Glutamatergic neuron (in vitro differentiated cells): ENCODE measurements at regions not wholly inside any gene's neighbourhood (a gene's known extent, or its start where the extent isn't known, plus 50 kb on each side); places are given as distances from the start of the nearest gene placed in this dataset.

Experiments used
- DNase-seq: peaks from one replicate; pipeline ENCODE4 v3.0.0; 2022
- H3K27ac Mint-ChIP-seq: one replicate; pipeline ENCODE4 v1.8.0; 2020; ENCODE audit warnings: mild to moderate bottlenecking, mixed read lengths, inconsistent platforms; ENCODE audit not compliant: unreplicated experiment
- H3K27me3 Mint-ChIP-seq: one replicate; pipeline ENCODE4 v1.8.0; 2020; ENCODE audit warnings: mild to moderate bottlenecking, moderate library complexity, mixed read lengths, inconsistent platforms; ENCODE audit not compliant: unreplicated experiment
- H3K36me3 Mint-ChIP-seq: one replicate; pipeline ENCODE4 v1.8.0; 2020; ENCODE audit warnings: mild to moderate bottlenecking, mixed read lengths, inconsistent platforms; ENCODE audit not compliant: unreplicated experiment
- H3K4me1 Mint-ChIP-seq: one replicate; pipeline ENCODE4 v1.8.0; 2020; ENCODE audit warnings: mild to moderate bottlenecking, low read depth, mixed read lengths, inconsistent platforms; ENCODE audit not compliant: unreplicated experiment
- H3K4me3 Mint-ChIP-seq: one replicate; pipeline ENCODE4 v1.8.0; 2020; ENCODE audit warnings: mild to moderate bottlenecking, mixed read lengths, inconsistent platforms; ENCODE audit not compliant: unreplicated experiment
- H3K9me3 Mint-ChIP-seq: one replicate; pipeline ENCODE4 v1.8.0; 2020; ENCODE audit warnings: mild to moderate bottlenecking, moderate library complexity, mixed read lengths, inconsistent platforms; ENCODE audit not compliant: unreplicated experiment
- CTCF ChIP-seq: fragments of 200-600 bp; sonication (generic); IDR thresholded peaks from one replicate; pipeline ENCODE4 v1.5.0; 2021; ENCODE audit not compliant: partially characterized antibody, unreplicated experiment

GRCh38 chr1:82555501-82555900 is 754.8 kb downstream of the ADGRL2 start:
- H3K4me3 Mint-ChIP-seq: no peak overlapping the region
- H3K4me1 Mint-ChIP-seq: no peaks in the 10 kb centered on the region
- DNase-seq: no peak
- H3K36me3 Mint-ChIP-seq: no peaks in the 10 kb centered on the region
- H3K27me3 Mint-ChIP-seq: no peaks in the 10 kb centered on the region
- no peak overlapping the region for H3K27ac Mint-ChIP-seq
- TF ChIP-seq CTCF: no peak
- H3K9me3 Mint-ChIP-seq: no peaks in the 10 kb centered on the region

- Mint-ChIP-seq H3K36me3 (no peaks in the 10 kb centered on the region), H3K9me3 (no peaks in the 10 kb centered on the region), H3K4me1 (no peaks in the 10 kb centered on the region), H3K27me3 (no peaks in the 10 kb centered on the region), H3K27ac (no peak overlapping the region), H3K4me3 (no peak overlapping the region)
- TF ChIP-seq CTCF: no peak
- no peak for DNase-seq
Measured at GRCh38 chr1:82549841-82550240, 749.1 kb downstream of the ADGRL2 start.

DNA sequence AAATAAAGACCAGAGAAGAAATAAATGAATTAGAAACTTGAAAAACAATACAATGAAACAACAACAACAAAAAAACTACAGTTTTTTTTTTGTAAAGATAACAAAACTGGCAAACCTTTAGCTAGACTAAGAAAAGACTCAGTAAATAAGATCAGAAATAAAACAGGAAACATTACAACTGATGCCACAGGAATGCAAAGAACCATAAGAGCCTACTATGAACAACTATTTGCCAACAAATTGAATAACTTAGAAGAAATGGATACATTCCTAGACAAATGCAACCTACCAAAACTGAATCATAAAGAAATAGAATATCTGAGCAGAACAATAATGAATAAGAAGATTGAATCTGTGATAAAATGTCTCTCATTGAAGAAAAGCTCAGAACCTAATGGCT is 742.0 kb downstream of the ADGRL2 start:
- TF ChIP-seq CTCF: no peak
- DNase-seq: no peak
- Mint-ChIP-seq H3K27me3 (no peaks in the 10 kb centered on the region), H3K27ac (no peak overlapping the region), H3K9me3 (no peaks in the 10 kb centered on the region), H3K4me1 (no peaks in the 10 kb centered on the region), H3K36me3 (peaks cover 6% of the 10 kb centered on the region), H3K4me3 (no peak overlapping the region)

DNA sequence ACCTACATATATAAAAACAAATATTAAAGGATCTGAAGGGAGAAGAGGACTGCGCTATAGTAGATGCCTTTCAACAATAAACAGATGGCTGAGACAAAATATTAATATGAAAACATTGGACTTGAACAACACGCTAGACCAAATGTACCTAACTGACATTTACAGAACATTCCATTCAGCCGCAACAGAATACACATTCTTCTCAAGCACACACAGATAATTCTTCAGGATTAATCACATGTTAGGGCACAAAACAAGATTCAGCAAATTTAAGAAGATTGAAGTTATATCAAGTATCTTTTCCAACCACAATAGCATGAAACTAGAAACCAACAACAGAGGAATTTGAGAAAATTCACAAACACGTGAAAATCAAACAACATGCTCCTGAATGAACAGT is 741.4 kb downstream of the ADGRL2 start:
- Mint-ChIP-seq H3K27ac (no peak overlapping the region), H3K36me3 (peaks cover 6% of the 10 kb centered on the region), H3K4me3 (no peak overlapping the region), H3K9me3 (no peaks in the 10 kb centered on the region), H3K27me3 (no peaks in the 10 kb centered on the region), H3K4me1 (no peaks in the 10 kb centered on the region)
- DNase-seq: no peak
- TF ChIP-seq CTCF: no peak

- TF ChIP-seq CTCF: no peak
- Mint-ChIP-seq H3K27ac (no peak overlapping the region), H3K4me1 (no peaks in the 10 kb centered on the region), H3K27me3 (no peaks in the 10 kb centered on the region), H3K4me3 (no peak overlapping the region), H3K36me3 (peaks cover 11% of the 10 kb centered on the region), H3K9me3 (peaks cover 2% of the 10 kb centered on the region)
- no peak for DNase-seq
Measured at GRCh38 chr1:82540006-82540405, 739.3 kb downstream of the ADGRL2 start.
